ENCODE measurements at regions not wholly inside any gene's neighbourhood (a gene's known extent, or its start where the extent isn't known, plus 50 kb on each side); places are given as distances from the start of the nearest gene placed in this dataset.

- TF ChIP-seq, protein P1, sequence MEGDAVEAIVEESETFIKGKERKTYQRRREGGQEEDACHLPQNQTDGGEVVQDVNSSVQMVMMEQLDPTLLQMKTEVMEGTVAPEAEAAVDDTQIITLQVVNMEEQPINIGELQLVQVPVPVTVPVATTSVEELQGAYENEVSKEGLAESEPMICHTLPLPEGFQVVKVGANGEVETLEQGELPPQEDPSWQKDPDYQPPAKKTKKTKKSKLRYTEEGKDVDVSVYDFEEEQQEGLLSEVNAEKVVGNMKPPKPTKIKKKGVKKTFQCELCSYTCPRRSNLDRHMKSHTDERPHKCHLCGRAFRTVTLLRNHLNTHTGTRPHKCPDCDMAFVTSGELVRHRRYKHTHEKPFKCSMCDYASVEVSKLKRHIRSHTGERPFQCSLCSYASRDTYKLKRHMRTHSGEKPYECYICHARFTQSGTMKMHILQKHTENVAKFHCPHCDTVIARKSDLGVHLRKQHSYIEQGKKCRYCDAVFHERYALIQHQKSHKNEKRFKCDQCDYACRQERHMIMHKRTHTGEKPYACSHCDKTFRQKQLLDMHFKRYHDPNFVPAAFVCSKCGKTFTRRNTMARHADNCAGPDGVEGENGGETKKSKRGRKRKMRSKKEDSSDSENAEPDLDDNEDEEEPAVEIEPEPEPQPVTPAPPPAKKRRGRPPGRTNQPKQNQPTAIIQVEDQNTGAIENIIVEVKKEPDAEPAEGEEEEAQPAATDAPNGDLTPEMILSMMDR (IDR thresholded peaks at IDR 0.05): no peak
- TF ChIP-seq POLR2A (IDR thresholded peaks at IDR 0.05): no peak
Measured at GRCh38 chr4:115215935-115216334, 102.5 kb upstream of the NDST4 start.

Data from lower leg skin (tissue), 3 donors.